ENCODE measurements at regions not wholly inside any gene's neighbourhood (a gene's known extent, or its start where the extent isn't known, plus 50 kb on each side); places are given as distances from the start of the nearest gene placed in this dataset.
"Not testable (repeated sequence)": the region's sequence is repeated elsewhere in the genome, so short reads cannot be mapped to it uniquely, and the experiment has no call there.

GRCh38 chr1:43015269-43015668 is 56.6 kb upstream of the SLC2A1 start:
- H3K9me3 ChIP-seq (ENCODE audit: control insufficient read depth, insufficient read depth, low read depth, low read length), result no peaks in the 10 kb centered on the region
- TF ChIP-seq REST (IDR thresholded peaks at IDR 0.05; ENCODE audit: insufficient read depth in 1 of 2, low read depth in 2 of 2, low read length in 1 of 2) (no peak), SIN3A (IDR thresholded peaks at IDR 0.05; ENCODE audit: borderline replicate concordance, insufficient read depth, low read depth, low read length) (no peak), CTCF (IDR thresholded peaks at IDR 0.05) (no peak), TCF7L2 (IDR thresholded peaks at IDR 0.05; ENCODE audit: low read depth, low read length) (no peak)
- H3K4me1 ChIP-seq (ENCODE audit: control insufficient read depth, insufficient read depth, low read length), result no peaks in the 10 kb centered on the region
- no peak overlapping the region for H3K27ac ChIP-seq (ENCODE audit: low read length)
- no peak overlapping the region for H3K4me3 ChIP-seq (ENCODE audit: low read depth in 2 of 2, low read length in 2 of 2)
- ChIA-PET POLR2A (no interaction called here), CTCF (no interaction called here)
- H3K36me3 ChIP-seq (ENCODE audit: control insufficient read depth, insufficient read depth, low read length), result no peaks in the 10 kb centered on the region
- no peak for DNase-seq (ENCODE audit: low read depth, low spot score)
- in situ Hi-C loops (cut with HindIII; ENCODE audit: low pct_unique_long_range_greater_than_20kb, low sequenced_read_pairs), result no loop called here
- H3K27me3 ChIP-seq (ENCODE audit: control insufficient read depth, insufficient read depth, low read length), result peaks cover 2% of the 10 kb centered on the region; the same call in 1 of the 2 replicates
- ATAC-seq, result no peak
- intact Hi-C loops (cut with micrococcal nuclease; ENCODE audit: unreplicated experiment), result no loop called here
- BruUV-seq (replicated peaks), result no TSS peak

GRCh38 chr1:43014579-43014978 is 55.9 kb upstream of the SLC2A1 start:
- H3K4me1 ChIP-seq (ENCODE audit: control insufficient read depth, insufficient read depth, low read length); H3K36me3 ChIP-seq (ENCODE audit: control insufficient read depth, insufficient read depth, low read length); H3K9me3 ChIP-seq (ENCODE audit: control insufficient read depth, insufficient read depth, low read depth, low read length); intact Hi-C loops (cut with micrococcal nuclease; ENCODE audit: unreplicated experiment); H3K4me3 ChIP-seq (ENCODE audit: low read depth in 2 of 2, low read length in 2 of 2); DNase-seq (ENCODE audit: low read depth, low spot score); H3K27me3 ChIP-seq (ENCODE audit: control insufficient read depth, insufficient read depth, low read length); CTCF ChIA-PET; BruUV-seq (replicated peaks); ATAC-seq; H3K27ac ChIP-seq (ENCODE audit: low read length); in situ Hi-C loops (cut with HindIII; ENCODE audit: low pct_unique_long_range_greater_than_20kb, low sequenced_read_pairs): not testable (repeated sequence)
- POLR2A ChIA-PET, result interaction anchor here (0.5 kb wide), 1 partner anchor 102 kb away, joined by 3 read pairs; no protein-coding TSS in a partner anchor

- Histone ChIP-seq H3K4me1 (ENCODE audit: control insufficient read depth, insufficient read depth, low read length) (no peaks in the 10 kb centered on the region), H3K27ac (ENCODE audit: low read length) (no peak overlapping the region), H3K36me3 (ENCODE audit: control insufficient read depth, insufficient read depth, low read length) (no peaks in the 10 kb centered on the region), H3K9me3 (ENCODE audit: control insufficient read depth, insufficient read depth, low read depth, low read length) (no peaks in the 10 kb centered on the region), H3K4me3 (ENCODE audit: low read depth in 2 of 2, low read length in 2 of 2) (no peak overlapping the region), H3K27me3 (ENCODE audit: control insufficient read depth, insufficient read depth, low read length) (no peaks in the 10 kb centered on the region)
- in situ Hi-C loops (cut with HindIII; ENCODE audit: low pct_unique_long_range_greater_than_20kb, low sequenced_read_pairs) (no loop called here), intact Hi-C loops (cut with micrococcal nuclease; ENCODE audit: unreplicated experiment) (no loop called here)
- no peak for ATAC-seq
- DNase-seq (ENCODE audit: low read depth, low spot score), result no peak
- CTCF ChIA-PET, result no interaction called here
- POLR2A ChIA-PET, result no interaction called here
- BruUV-seq (replicated peaks), result no TSS peak
- TF ChIP-seq TCF7L2 (IDR thresholded peaks at IDR 0.05; ENCODE audit: low read depth, low read length) (no peak), REST (IDR thresholded peaks at IDR 0.05; ENCODE audit: insufficient read depth in 1 of 2, low read depth in 2 of 2, low read length in 1 of 2) (no peak), CTCF (IDR thresholded peaks at IDR 0.05) (no peak), SIN3A (IDR thresholded peaks at IDR 0.05; ENCODE audit: borderline replicate concordance, insufficient read depth, low read depth, low read length) (no peak), POLR2AphosphoS5 (IDR thresholded peaks at IDR 0.05; ENCODE audit: low read depth, low read length) (no peak)
These were observed 52.4 kb upstream of the SLC2A1 start for GRCh38 chr1:43011020-43011419.

Measured in Panc1 (cell line).